ENCODE measurements at regions not wholly inside any gene's neighbourhood (a gene's known extent, or its start where the extent isn't known, plus 50 kb on each side); places are given as distances from the start of the nearest gene placed in this dataset.

DNA sequence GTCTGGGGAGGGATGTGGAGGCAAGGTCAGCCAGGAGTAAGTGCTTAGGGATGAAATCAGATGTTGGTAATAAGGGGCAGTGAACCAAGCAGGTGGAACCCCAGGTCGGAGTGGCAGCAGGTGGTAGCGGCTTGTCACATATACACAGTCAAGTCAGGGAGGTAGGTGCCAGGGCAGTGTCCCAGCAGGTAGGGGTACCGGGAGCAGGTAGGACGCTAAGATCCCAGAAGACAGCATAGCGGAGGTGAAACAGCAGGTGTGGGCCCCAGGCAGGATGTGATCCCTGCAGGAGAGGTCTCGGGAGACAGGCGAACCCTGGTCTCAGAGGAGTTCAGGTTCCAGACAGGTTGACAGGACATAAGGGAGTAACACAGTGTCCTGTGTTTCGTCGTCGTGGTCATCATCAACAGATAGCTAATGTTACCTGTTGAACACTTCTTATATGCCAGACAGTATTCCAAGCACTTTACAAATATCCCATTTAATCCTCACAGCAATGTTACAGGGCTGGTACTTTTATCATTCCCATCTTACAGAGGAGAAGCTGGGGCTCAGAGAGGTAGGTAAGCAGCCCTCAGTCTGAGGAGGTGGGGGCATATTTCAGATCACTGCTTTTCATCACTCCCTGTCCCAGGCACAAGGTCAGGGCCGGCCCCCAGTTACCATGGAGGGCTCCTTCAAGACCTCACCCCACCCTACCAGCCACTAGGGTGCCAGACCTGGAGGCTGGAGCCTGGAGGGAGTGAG lies 241.6 kb downstream of the UACA start:
- peak in 1 of 3 donors; percentile 41 for DNase-seq
- peaks cover 0 to 8% (median 0%) of the 10 kb centered on the region in 4 donors for H3K4me1 ChIP-seq
- no peaks in the 10 kb centered on the region for H3K9me3 ChIP-seq
- no peaks in the 10 kb centered on the region for H3K36me3 ChIP-seq
- H3K4me3 ChIP-seq = no peak overlapping the region
- no peak for TF ChIP-seq POLR2A (IDR thresholded peaks at IDR 0.05)
- TF ChIP-seq, protein P1, sequence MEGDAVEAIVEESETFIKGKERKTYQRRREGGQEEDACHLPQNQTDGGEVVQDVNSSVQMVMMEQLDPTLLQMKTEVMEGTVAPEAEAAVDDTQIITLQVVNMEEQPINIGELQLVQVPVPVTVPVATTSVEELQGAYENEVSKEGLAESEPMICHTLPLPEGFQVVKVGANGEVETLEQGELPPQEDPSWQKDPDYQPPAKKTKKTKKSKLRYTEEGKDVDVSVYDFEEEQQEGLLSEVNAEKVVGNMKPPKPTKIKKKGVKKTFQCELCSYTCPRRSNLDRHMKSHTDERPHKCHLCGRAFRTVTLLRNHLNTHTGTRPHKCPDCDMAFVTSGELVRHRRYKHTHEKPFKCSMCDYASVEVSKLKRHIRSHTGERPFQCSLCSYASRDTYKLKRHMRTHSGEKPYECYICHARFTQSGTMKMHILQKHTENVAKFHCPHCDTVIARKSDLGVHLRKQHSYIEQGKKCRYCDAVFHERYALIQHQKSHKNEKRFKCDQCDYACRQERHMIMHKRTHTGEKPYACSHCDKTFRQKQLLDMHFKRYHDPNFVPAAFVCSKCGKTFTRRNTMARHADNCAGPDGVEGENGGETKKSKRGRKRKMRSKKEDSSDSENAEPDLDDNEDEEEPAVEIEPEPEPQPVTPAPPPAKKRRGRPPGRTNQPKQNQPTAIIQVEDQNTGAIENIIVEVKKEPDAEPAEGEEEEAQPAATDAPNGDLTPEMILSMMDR (IDR thresholded peaks at IDR 0.05) = no peak
- no peaks in the 10 kb centered on the region for H3K27me3 ChIP-seq
- H3K27ac ChIP-seq = no peak overlapping the region

DNA sequence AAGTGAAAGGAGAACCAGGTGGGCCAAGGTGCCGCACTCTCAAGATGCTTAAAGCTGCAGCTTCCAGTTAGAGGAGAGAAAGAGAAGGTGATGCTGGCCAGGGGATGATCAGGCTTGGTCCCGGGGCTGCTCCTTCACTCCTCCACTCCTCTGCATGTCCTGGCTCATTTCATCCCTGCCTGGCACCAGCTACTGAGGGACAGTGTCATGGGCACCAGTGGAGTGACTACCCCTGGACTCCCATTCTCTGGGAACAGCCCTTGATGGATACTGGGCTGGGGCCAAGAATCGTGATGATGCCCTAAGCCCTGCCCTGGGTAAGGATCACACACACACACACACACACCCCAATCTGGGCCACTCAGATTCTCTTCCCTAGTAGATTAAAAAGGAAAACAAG lies 243.7 kb downstream of the UACA start:
- no peak overlapping the region for H3K27ac ChIP-seq
- no peaks in the 10 kb centered on the region for H3K36me3 ChIP-seq
- no peaks in the 10 kb centered on the region for H3K4me1 ChIP-seq
- TF ChIP-seq POLR2A (IDR thresholded peaks at IDR 0.05) = no peak
- TF ChIP-seq, protein P1 (IDR thresholded peaks at IDR 0.05) = no peak
- no peak overlapping the region for H3K4me3 ChIP-seq
- peak in 1 of 3 donors; percentile 34 for DNase-seq
- H3K27me3 ChIP-seq = no peaks in the 10 kb centered on the region
- no peaks in the 10 kb centered on the region for H3K9me3 ChIP-seq

DNA sequence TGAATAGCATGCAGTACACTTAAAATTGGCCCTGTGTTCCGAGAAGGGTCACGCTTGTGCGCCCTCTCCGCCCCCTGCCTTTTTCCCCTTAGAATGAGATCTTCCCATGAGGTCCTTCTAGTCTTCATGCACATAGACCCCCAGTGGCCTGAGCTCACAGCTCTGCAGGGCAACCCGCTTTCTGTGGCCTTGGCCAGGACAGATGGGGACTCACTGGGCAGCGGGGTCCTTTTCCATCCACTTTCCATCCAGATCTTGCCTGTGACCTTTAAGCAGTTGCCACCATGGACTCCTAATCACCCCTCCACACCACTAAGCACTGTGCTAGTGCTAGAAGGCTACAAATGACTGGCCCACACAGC lies 244.4 kb downstream of the UACA start:
- no peaks in the 10 kb centered on the region for H3K9me3 ChIP-seq
- H3K27me3 ChIP-seq = no peaks in the 10 kb centered on the region
- no peaks in the 10 kb centered on the region for H3K4me1 ChIP-seq
- H3K27ac ChIP-seq = no peak overlapping the region
- H3K4me3 ChIP-seq = no peak overlapping the region
- no peaks in the 10 kb centered on the region for H3K36me3 ChIP-seq
- DNase-seq = peak in 1 of 3 donors; percentile 23
- no peak for TF ChIP-seq POLR2A (IDR thresholded peaks at IDR 0.05)
- TF ChIP-seq, protein P1 (IDR thresholded peaks at IDR 0.05) = no peak

DNA sequence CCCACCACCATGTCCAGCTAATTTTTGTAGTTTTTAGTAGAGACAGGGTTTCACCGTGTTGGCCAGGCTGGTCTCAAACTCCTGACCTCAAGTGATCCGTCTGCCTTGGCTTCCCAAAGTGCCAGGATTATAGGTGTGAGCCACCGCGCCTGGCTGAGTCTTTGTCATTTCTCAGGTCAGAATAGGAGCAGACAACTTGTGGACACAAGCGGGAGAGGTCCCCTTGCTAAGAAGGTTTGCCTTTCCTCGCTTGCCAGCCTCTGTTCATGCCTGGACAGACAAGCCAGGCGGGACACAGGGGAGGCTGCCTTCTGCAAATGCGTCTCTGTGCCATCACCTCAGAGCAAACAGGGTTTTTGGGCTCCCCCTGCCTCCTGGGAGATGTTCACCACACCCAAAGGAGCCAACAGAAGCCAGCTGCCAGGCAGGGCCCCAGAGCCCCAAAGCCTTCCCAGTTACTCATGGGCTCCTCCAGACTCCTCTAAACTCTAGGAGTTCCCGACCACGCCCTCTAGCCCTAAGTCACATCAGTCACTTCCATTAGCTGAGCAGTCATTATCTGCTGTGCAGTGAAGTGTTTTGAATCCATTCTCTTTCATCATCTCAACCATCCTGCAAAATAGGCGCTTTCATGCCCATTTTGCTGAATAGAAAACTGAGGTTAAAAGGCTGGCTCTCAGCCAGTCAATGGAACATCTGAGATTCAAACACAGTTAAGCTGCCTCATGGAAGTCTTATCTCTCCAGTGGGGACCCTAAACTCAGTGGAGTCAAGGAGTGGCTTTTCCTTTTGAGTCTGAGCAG lies 245.0 kb downstream of the UACA start:
- no peaks in the 10 kb centered on the region for H3K36me3 ChIP-seq
- H3K4me1 ChIP-seq = no peaks in the 10 kb centered on the region
- no peak for DNase-seq

DNA sequence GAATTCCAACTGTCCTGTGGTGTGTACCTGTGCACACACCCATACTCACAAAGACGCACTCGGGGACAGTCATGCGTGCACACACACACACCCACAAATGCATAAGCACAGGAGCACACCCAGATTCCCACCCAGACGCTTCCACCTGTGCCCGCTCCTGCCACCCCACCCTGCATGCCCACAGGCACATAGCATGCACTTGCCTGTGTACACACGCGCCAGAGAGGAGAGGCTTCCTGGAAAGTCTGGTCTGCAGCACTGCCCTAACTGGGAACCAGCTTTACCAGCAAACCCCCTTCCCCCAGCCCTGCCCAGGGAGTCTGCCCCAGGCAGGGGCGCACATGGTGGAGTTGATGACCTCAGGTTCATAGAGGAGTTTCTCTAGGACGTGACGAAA lies 246.2 kb downstream of the UACA start:
- TF ChIP-seq, protein P1 (IDR thresholded peaks at IDR 0.05) = no peak
- no peak for TF ChIP-seq POLR2A (IDR thresholded peaks at IDR 0.05)
- H3K9me3 ChIP-seq = no peaks in the 10 kb centered on the region
- DNase-seq = no peak

More for the DNA sequence above, 245.0 kb downstream of the UACA start:
- no peak overlapping the region for H3K4me3 ChIP-seq
- H3K27me3 ChIP-seq = no peaks in the 10 kb centered on the region
- no peak for TF ChIP-seq POLR2A (IDR thresholded peaks at IDR 0.05)
- TF ChIP-seq, protein P1 (IDR thresholded peaks at IDR 0.05) = no peak
- no peaks in the 10 kb centered on the region for H3K9me3 ChIP-seq
- no peak overlapping the region for H3K27ac ChIP-seq

More for the DNA sequence above, 246.2 kb downstream of the UACA start:
- Histone ChIP-seq H3K4me1 (no peaks in the 10 kb centered on the region), H3K27ac (no peak overlapping the region), H3K36me3 (no peaks in the 10 kb centered on the region), H3K27me3 (no peaks in the 10 kb centered on the region), H3K4me3 (no peak overlapping the region)
